ENCODE measurements at regions not wholly inside any gene's neighbourhood (a gene's known extent, or its start where the extent isn't known, plus 50 kb on each side); places are given as distances from the start of the nearest gene placed in this dataset.

DNA sequence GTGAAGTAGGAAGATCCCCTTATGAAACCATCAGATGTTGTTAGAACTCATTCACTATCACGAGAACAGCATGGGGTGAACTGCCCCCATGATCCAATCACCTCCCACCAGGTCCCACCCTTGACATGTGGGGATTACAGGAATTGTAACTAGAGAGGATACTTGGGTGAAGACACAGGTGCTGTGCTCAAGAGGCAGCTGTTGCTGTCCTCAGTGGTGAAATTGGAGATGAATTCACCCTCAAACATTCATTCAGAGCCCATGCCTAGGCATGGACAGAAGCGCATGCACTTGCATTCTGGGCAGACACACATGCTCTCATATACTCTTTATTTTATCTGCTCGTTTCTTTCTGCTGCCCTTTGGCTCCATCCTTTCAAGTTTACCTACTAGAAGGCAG is 385.0 kb downstream of the INSC start:
- no peak for TF ChIP-seq POLR2A (IDR thresholded peaks at IDR 0.05)
- TF ChIP-seq, protein P1, sequence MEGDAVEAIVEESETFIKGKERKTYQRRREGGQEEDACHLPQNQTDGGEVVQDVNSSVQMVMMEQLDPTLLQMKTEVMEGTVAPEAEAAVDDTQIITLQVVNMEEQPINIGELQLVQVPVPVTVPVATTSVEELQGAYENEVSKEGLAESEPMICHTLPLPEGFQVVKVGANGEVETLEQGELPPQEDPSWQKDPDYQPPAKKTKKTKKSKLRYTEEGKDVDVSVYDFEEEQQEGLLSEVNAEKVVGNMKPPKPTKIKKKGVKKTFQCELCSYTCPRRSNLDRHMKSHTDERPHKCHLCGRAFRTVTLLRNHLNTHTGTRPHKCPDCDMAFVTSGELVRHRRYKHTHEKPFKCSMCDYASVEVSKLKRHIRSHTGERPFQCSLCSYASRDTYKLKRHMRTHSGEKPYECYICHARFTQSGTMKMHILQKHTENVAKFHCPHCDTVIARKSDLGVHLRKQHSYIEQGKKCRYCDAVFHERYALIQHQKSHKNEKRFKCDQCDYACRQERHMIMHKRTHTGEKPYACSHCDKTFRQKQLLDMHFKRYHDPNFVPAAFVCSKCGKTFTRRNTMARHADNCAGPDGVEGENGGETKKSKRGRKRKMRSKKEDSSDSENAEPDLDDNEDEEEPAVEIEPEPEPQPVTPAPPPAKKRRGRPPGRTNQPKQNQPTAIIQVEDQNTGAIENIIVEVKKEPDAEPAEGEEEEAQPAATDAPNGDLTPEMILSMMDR (IDR thresholded peaks at IDR 0.05): no peak

Data from uterus (tissue), 2 donors.